ENCODE measurements at regions not wholly inside any gene's neighbourhood (a gene's known extent, or its start where the extent isn't known, plus 50 kb on each side); places are given as distances from the start of the nearest gene placed in this dataset.

GRCh38 chr10:61024856-61025201 lies 80.8 kb upstream of the RHOBTB1 start:
- no peaks in the 10 kb centered on the region for H3K9me3 ChIP-seq (ENCODE audit: severe bottlenecking)
- TF ChIP-seq, protein P1, sequence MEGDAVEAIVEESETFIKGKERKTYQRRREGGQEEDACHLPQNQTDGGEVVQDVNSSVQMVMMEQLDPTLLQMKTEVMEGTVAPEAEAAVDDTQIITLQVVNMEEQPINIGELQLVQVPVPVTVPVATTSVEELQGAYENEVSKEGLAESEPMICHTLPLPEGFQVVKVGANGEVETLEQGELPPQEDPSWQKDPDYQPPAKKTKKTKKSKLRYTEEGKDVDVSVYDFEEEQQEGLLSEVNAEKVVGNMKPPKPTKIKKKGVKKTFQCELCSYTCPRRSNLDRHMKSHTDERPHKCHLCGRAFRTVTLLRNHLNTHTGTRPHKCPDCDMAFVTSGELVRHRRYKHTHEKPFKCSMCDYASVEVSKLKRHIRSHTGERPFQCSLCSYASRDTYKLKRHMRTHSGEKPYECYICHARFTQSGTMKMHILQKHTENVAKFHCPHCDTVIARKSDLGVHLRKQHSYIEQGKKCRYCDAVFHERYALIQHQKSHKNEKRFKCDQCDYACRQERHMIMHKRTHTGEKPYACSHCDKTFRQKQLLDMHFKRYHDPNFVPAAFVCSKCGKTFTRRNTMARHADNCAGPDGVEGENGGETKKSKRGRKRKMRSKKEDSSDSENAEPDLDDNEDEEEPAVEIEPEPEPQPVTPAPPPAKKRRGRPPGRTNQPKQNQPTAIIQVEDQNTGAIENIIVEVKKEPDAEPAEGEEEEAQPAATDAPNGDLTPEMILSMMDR (IDR thresholded peaks at IDR 0.05; ENCODE audit: low read depth, low read length): peak; percentile 71
- no peak overlapping the region for H3K27ac ChIP-seq
- no peak overlapping the region for H3K4me3 ChIP-seq (ENCODE audit: low read depth, low read length)
- H3K36me3 ChIP-seq: no peaks in the 10 kb centered on the region
- H3K27me3 ChIP-seq (ENCODE audit: insufficient read depth, low read depth, severe bottlenecking): no peaks in the 10 kb centered on the region
- peak; percentile 32 for DNase-seq

- Histone ChIP-seq H3K36me3 (no peaks in the 10 kb centered on the region), H3K4me3 (ENCODE audit: low read depth, low read length) (no peak overlapping the region), H3K27me3 (ENCODE audit: insufficient read depth, low read depth, severe bottlenecking) (no peaks in the 10 kb centered on the region), H3K27ac (no peak overlapping the region), H3K9me3 (ENCODE audit: severe bottlenecking) (no peaks in the 10 kb centered on the region)
- DNase-seq: no peak
- TF ChIP-seq, protein P1 (IDR thresholded peaks at IDR 0.05; ENCODE audit: low read depth, low read length): no peak
Measured at GRCh38 chr10:61024151-61024855, 80.3 kb upstream of the RHOBTB1 start.

DNA sequence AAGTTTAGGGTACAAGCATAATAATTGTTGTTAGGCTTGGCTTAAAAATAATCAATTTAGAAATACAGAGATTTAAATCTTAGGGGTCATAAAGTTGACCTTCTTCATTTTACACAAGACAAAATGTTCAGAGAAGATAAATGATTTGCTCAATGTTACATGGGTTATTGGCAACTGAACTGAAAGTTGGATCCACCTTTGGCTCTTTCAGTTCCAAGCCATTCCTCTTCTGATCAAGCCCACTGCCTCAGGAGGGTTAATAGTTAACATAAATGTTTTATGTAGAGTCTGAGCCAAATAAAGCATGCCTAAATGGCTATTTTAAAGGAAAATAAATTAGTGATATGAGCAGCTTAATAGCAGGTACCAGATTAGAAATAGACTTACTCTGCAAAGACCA lies 79.1 kb upstream of the RHOBTB1 start:
- TF ChIP-seq, protein P1 (IDR thresholded peaks at IDR 0.05; ENCODE audit: low read depth, low read length): no peak
- Histone ChIP-seq H3K36me3 (no peaks in the 10 kb centered on the region), H3K9me3 (ENCODE audit: severe bottlenecking) (no peaks in the 10 kb centered on the region), H3K4me3 (ENCODE audit: low read depth, low read length) (no peak overlapping the region), H3K27me3 (ENCODE audit: insufficient read depth, low read depth, severe bottlenecking) (no peaks in the 10 kb centered on the region), H3K27ac (no peak overlapping the region)
- DNase-seq: no peak

DNA sequence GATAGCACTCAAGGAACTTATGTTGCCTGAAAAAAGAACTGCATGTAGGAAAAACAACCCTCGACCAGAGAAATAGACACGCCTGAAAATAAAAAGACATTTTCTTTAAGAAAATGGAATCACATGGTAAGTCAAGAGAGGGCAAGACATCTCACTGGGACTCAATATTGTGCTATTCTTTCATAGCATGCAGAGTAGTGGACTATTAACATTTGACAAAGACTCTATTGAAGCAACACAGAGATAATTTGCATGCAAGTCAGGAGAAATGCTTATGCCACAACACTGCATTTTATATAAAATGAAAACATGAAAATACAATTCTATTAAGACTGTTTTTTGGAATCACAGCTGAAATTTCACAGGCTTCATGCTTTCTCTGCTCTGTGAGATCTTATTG lies 77.9 kb upstream of the RHOBTB1 start:
- no peak overlapping the region for H3K27ac ChIP-seq
- no peaks in the 10 kb centered on the region for H3K9me3 ChIP-seq (ENCODE audit: severe bottlenecking)
- TF ChIP-seq, protein P1 (IDR thresholded peaks at IDR 0.05; ENCODE audit: low read depth, low read length): no peak
- H3K36me3 ChIP-seq: no peaks in the 10 kb centered on the region
- no peak overlapping the region for H3K4me3 ChIP-seq (ENCODE audit: low read depth, low read length)
- no peaks in the 10 kb centered on the region for H3K27me3 ChIP-seq (ENCODE audit: insufficient read depth, low read depth, severe bottlenecking)
- DNase-seq: no peak

DNA sequence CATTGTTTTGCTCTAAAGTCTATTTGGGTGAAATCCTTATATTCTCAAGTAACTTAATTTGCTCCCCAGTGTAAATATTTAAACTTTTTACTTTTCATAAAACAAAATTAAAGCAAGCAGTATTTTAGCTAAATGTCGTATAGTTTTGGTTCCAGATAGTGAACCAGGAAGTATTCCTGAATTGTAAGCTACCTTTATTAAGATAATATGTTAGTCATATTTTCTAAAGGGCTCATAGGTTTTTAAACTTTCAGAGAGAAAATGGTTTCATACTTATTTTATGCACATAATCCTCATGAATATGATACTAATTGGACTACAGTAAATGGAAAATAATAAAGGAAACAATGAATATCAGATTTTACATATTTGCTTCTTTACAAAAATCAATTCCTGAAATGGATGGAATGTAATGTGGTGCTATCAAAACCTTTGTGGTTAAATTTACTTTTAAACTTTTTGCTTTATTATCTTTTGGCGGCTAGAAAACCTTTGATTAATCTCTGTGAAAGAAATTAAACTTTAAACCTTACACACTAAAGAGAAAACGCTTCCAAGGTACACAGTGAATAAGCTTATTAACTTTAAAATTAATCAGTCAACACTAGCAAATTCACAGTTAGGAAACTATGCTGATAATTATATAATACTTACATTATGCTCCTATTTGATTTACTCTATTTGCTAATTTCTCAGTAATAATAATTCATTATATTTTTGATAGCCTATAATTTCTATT lies 76.6 kb upstream of the RHOBTB1 start:
- no peak for DNase-seq
- Histone ChIP-seq H3K27ac (no peak overlapping the region), H3K36me3 (no peaks in the 10 kb centered on the region), H3K4me3 (ENCODE audit: low read depth, low read length) (no peak overlapping the region), H3K27me3 (ENCODE audit: insufficient read depth, low read depth, severe bottlenecking) (no peaks in the 10 kb centered on the region), H3K9me3 (ENCODE audit: severe bottlenecking) (no peaks in the 10 kb centered on the region)
- TF ChIP-seq, protein P1 (IDR thresholded peaks at IDR 0.05; ENCODE audit: low read depth, low read length): no peak
